ENCODE measurements at regions not wholly inside any gene's neighbourhood (a gene's known extent, or its start where the extent isn't known, plus 50 kb on each side); places are given as distances from the start of the nearest gene placed in this dataset.

DNA sequence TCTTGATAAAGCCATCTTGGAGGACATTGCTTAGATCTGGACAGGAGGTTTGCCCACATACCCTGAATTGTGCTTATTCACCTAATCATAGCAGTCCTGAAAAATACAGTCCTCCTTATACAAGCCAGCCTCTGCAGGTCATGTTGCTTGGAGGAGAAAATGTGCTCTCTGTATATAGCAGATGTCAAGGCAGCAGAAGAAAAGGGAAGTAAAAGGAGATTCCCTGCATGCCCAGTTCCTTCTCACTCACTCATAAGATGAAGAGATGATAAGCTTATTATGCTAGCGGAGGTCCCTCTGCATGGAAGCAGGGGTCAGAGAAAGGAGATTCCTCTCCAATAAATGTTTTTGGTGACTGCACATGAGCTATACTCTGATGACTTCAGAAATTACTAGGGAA lies 458.8 kb upstream of the ZMIZ1 start:
- TF ChIP-seq POLR2AphosphoS5 (IDR thresholded peaks at IDR 0.05; ENCODE audit: low read depth, low read length) (no peak), SIN3A (IDR thresholded peaks at IDR 0.05; ENCODE audit: borderline replicate concordance, insufficient read depth, low read length) (no peak)
